Fibroblast of lung (primary cell): ENCODE measurements at regions not wholly inside any gene's neighbourhood (a gene's known extent, or its start where the extent isn't known, plus 50 kb on each side); places are given as distances from the start of the nearest gene placed in this dataset.

Source experiments
- CTCF ChIP-seq, 2 donors: IDR thresholded peaks in 1 of 2; conservative IDR thresholded peaks in 1 of 2; 1 replicate in 1 of 2; 2 replicates in 1 of 2; pipeline ENCODE4 v1.5.1; 2011 to 2012; ENCODE audit warnings: low read length in 2 of 2, control low read depth in 1 of 2, inconsistent platforms in 1 of 2, low read depth in 1 of 2, mild to moderate bottlenecking in 1 of 2
- EZH2 ChIP-seq: IDR thresholded peaks from 2 replicates; pipeline ENCODE4 v1.5.1; 2012; ENCODE audit warnings: low read length, control low read depth, mild to moderate bottlenecking; ENCODE audit errors: missing control alignments

GRCh38 chr5:58113172-58113571, 346.7 kb downstream of the PLK2 start:
- no peak for TF ChIP-seq EZH2
- TF ChIP-seq CTCF (conservative IDR thresholded peaks at IDR 0.05 in 1 of 2, IDR thresholded peaks at IDR 0.05 in 1 of 2; ENCODE audit: low read depth in 1 of 2, low read length in 2 of 2): no peak
